Common myeloid progenitor, CD34-positive (primary cell): ENCODE measurements at regions not wholly inside any gene's neighbourhood (a gene's known extent, or its start where the extent isn't known, plus 50 kb on each side); places are given as distances from the start of the nearest gene placed in this dataset.
A peak's percentile ranks its signal among the peaks of the same experiment; 100 is the strongest.

ENCODE experiments used
- CTCF ChIA-PET: fragments of 350-600 bp; sonication (Branson Sonifier 250); formaldehyde crosslinking; loops from one replicate; lab custom pipeline; 2021; ENCODE audit warnings: antibody characterized with exemption; lab: Charles Lee
- POLR2A ChIA-PET: fragments of 350-600 bp; sonication (Branson Sonifier 250); formaldehyde crosslinking; loops from one replicate; lab custom pipeline; 2021; ENCODE audit warnings: antibody characterized with exemption; lab: Charles Lee
- DNase-seq, 3 donors: peaks; one replicate each; pipeline versions ENCODE4 v3.0.0 to v3.0.0-alpha.2; 2013
- H3K27ac ChIP-seq, 2 experiments: 1 replicate in 1 of 2; 2 replicates in 1 of 2; pipeline ENCODE4 v1.7.0; 2013; ENCODE audit warnings: inconsistent platforms in 2 of 2, low read length in 2 of 2, mild to moderate bottlenecking in 2 of 2, low read depth in 1 of 2, moderate library complexity in 1 of 2; ENCODE audit not compliant: severe bottlenecking in 2 of 2, insufficient read depth in 1 of 2, poor library complexity in 1 of 2
- H3K27me3 ChIP-seq, 5 experiments: replicated peaks in 2 of 5; 1 replicate in 3 of 5; 2 replicates in 2 of 5; pipeline versions ENCODE4 v1.6.1 to v1.7.0; 2013; ENCODE audit warnings: low read length in 4 of 5, mild to moderate bottlenecking in 2 of 5, moderate library complexity in 2 of 5, inconsistent platforms in 1 of 5; ENCODE audit not compliant: insufficient read depth in 5 of 5, control insufficient read depth in 4 of 5
- H3K36me3 ChIP-seq, 4 experiments: 1 replicate in 2 of 4; 2 replicates in 2 of 4; pipeline versions ENCODE4 v1.6.1 to v1.7.0; 2013; ENCODE audit warnings: low read length in 3 of 4, control low read depth in 1 of 4, mild to moderate bottlenecking in 1 of 4; ENCODE audit not compliant: control insufficient read depth in 4 of 4, insufficient read depth in 4 of 4
- H3K4me1 ChIP-seq, 4 experiments: 1 replicate in 3 of 4; 2 replicates in 1 of 4; pipeline versions ENCODE4 v1.6.1 to v1.7.1; 2013; ENCODE audit warnings: low read length in 3 of 4, mild to moderate bottlenecking in 3 of 4, control low read depth in 1 of 4, inconsistent platforms in 1 of 4, moderate library complexity in 1 of 4; ENCODE audit not compliant: control insufficient read depth in 4 of 4, insufficient read depth in 4 of 4; ENCODE audit errors: control extremely low read depth in 1 of 4
- H3K4me3 ChIP-seq, 7 experiments: 1 replicate in 4 of 7; 2 replicates in 3 of 7; pipeline versions ENCODE4 v1.5.1 to v1.7.0; 2013; ENCODE audit warnings: mild to moderate bottlenecking in 7 of 7, low read length in 6 of 7, moderate library complexity in 6 of 7, inconsistent platforms in 2 of 7, low read depth in 2 of 7, control low read depth in 1 of 7; ENCODE audit not compliant: insufficient read depth in 4 of 7, control insufficient read depth in 1 of 7; ENCODE audit errors: extremely low read depth in 1 of 7
- H3K9me3 ChIP-seq, 5 experiments: 1 replicate in 4 of 5; 2 replicates in 1 of 5; pipeline versions ENCODE4 v1.6.1 to v1.7.1; 2013; ENCODE audit warnings: low read length in 4 of 5, mild to moderate bottlenecking in 2 of 5, inconsistent platforms in 1 of 5, low read depth in 1 of 5, moderate library complexity in 1 of 5; ENCODE audit not compliant: control insufficient read depth in 4 of 5, insufficient read depth in 2 of 5; ENCODE audit errors: control extremely low read depth in 1 of 5
- WGBS: methylation state at CpG from one replicate; pipeline ENCODE4 v1.1.5; 2013; ENCODE audit not compliant: insufficient coverage; 5-methylcytosine and 5-hydroxymethylcytosine counted together

GRCh38 chr1:208332774-208333126 is 88.6 kb upstream of the PLXNA2 start:
- CTCF ChIA-PET: interaction anchor here (0.9 kb wide), 1 partner anchor 16 kb away, joined by 3 read pairs; no protein-coding TSS in a partner anchor
- H3K27me3 ChIP-seq: no peaks in the 10 kb centered on the region
- WGBS: no CpG with 5 or more reads among the region's 1 CpG

GRCh38 chr1:208333676-208334075 is 89.5 kb upstream of the PLXNA2 start:
- Histone ChIP-seq H3K27me3 (no peaks in the 10 kb centered on the region), H3K9me3 (no peaks in the 10 kb centered on the region), H3K4me3 (no peak overlapping the region), H3K36me3 (no peaks in the 10 kb centered on the region), H3K4me1 (peaks cover 0 to 11% (median 0%) of the 10 kb centered on the region in 4 experiments), H3K27ac (no peak overlapping the region)
- POLR2A ChIA-PET: no interaction called here
- 86% methylated on average over 1 of the region's 2 CpGs for WGBS
- CTCF ChIA-PET: no interaction called here
- DNase-seq: no peak

More at GRCh38 chr1:208332774-208333126, 88.6 kb upstream of the PLXNA2 start:
- H3K4me1 ChIP-seq: peaks cover 0 to 11% (median 0%) of the 10 kb centered on the region in 4 experiments
- no peaks in the 10 kb centered on the region for H3K9me3 ChIP-seq
- no peak overlapping the region for H3K4me3 ChIP-seq
- POLR2A ChIA-PET: interaction anchor here (0.7 kb wide), 1 partner anchor 11 kb away, joined by 3 read pairs; no protein-coding TSS in a partner anchor
- no peak overlapping the region for H3K27ac ChIP-seq
- no peaks in the 10 kb centered on the region for H3K36me3 ChIP-seq
- DNase-seq: no peak

GRCh38 chr1:208335371-208336136 is 91.4 kb upstream of the PLXNA2 start:
- Histone ChIP-seq H3K27ac (no peak overlapping the region), H3K36me3 (no peaks in the 10 kb centered on the region), H3K4me1 (peaks cover 0 to under 1% (median 0%) of the 10 kb centered on the region in 4 experiments), H3K27me3 (no peaks in the 10 kb centered on the region), H3K4me3 (no peak overlapping the region), H3K9me3 (no peaks in the 10 kb centered on the region)
- peak in 2 of 3 donors; percentile 46 to 70 for DNase-seq
- CTCF ChIA-PET: interaction anchor here (2.3 kb wide), 1 partner anchor 11 kb away, joined by 7 read pairs; no protein-coding TSS in a partner anchor
- WGBS: 27% methylated on average over 7 of the region's 9 CpGs
- POLR2A ChIA-PET: no interaction called here

GRCh38 chr1:208336137-208336518 is 91.9 kb upstream of the PLXNA2 start:
- no peak overlapping the region for H3K27ac ChIP-seq
- ChIA-PET POLR2A (no interaction called here), CTCF (interaction anchor here (2.3 kb wide), 1 partner anchor 12 kb away, joined by 7 read pairs; no protein-coding TSS in a partner anchor)
- WGBS: 98% methylated on average over 5 of the region's 6 CpGs
- no peaks in the 10 kb centered on the region for H3K4me1 ChIP-seq
- H3K27me3 ChIP-seq: peaks cover 0 to 2% (median 0%) of the 10 kb centered on the region in 5 experiments
- no peak overlapping the region for H3K4me3 ChIP-seq
- H3K36me3 ChIP-seq: no peaks in the 10 kb centered on the region
- no peak for DNase-seq
- H3K9me3 ChIP-seq: no peaks in the 10 kb centered on the region

- Histone ChIP-seq H3K9me3 (no peaks in the 10 kb centered on the region), H3K27ac (no peak overlapping the region), H3K36me3 (no peaks in the 10 kb centered on the region), H3K27me3 (peaks cover 0 to 4% (median 0%) of the 10 kb centered on the region in 5 experiments), H3K4me1 (no peaks in the 10 kb centered on the region), H3K4me3 (no peak overlapping the region)
- ChIA-PET CTCF (no interaction called here), POLR2A (no interaction called here)
- no peak for DNase-seq
- WGBS: 0% methylated on average over 1 of the region's 2 CpGs
Measured at GRCh38 chr1:208339911-208340310, 95.7 kb upstream of the PLXNA2 start.

GRCh38 chr1:208343226-208343625 is 99.0 kb upstream of the PLXNA2 start:
- DNase-seq: peak in 2 of 3 donors; percentile 37 to 56
- H3K27me3 ChIP-seq: peaks cover 0 to 4% (median 0%) of the 10 kb centered on the region in 5 experiments
- no peak overlapping the region for H3K27ac ChIP-seq
- H3K36me3 ChIP-seq: no peaks in the 10 kb centered on the region
- WGBS: 100% methylated on average over 1 of the region's 4 CpGs
- ChIA-PET CTCF (interaction anchor here (0.6 kb wide), 1 partner anchor 850 kb away, joined by 5 read pairs; no protein-coding TSS in a partner anchor), POLR2A (no interaction called here)
- no peaks in the 10 kb centered on the region for H3K9me3 ChIP-seq
- no peak overlapping the region for H3K4me3 ChIP-seq
- no peaks in the 10 kb centered on the region for H3K4me1 ChIP-seq

GRCh38 chr1:208344202-208344857 is 100.1 kb upstream of the PLXNA2 start:
- WGBS: 94% methylated on average over 2 of the region's 9 CpGs
- no peaks in the 10 kb centered on the region for H3K36me3 ChIP-seq
- H3K4me3 ChIP-seq: no peak overlapping the region
- CTCF ChIA-PET: no interaction called here
- H3K27ac ChIP-seq: no peak overlapping the region
- H3K27me3 ChIP-seq: peaks cover 0 to 4% (median 0%) of the 10 kb centered on the region in 5 experiments
- POLR2A ChIA-PET: no interaction called here
- DNase-seq: no peak
- no peaks in the 10 kb centered on the region for H3K4me1 ChIP-seq
- H3K9me3 ChIP-seq: no peaks in the 10 kb centered on the region
